Activated T-helper 2 cell treated with anti-CD3 and anti-CD28 coated beads, Interferon-gamma antibody, Interleukin-2, Interleukin-4, amounts not matched to agents 10 μg/mL and 5 μg/mL and 100 μg/mL, durations not matched to agents 14 hours and 24 hours and 36 hours (primary cell): ENCODE measurements at regions not wholly inside any gene's neighbourhood (a gene's known extent, or its start where the extent isn't known, plus 50 kb on each side); places are given as distances from the start of the nearest gene placed in this dataset.

Source experiments
- DNase-seq: peaks from one replicate; pipeline ENCODE4 v3.0.0; 2021; ENCODE audit warnings: low spot score
- H3K27ac Mint-ChIP-seq: one replicate; pipeline ENCODE4 v1.8.0; 2021; ENCODE audit warnings: mixed read lengths
- H3K27me3 Mint-ChIP-seq: one replicate; pipeline ENCODE4 v1.8.0; 2021; ENCODE audit warnings: low read depth, mixed read lengths
- H3K36me3 Mint-ChIP-seq: one replicate; pipeline ENCODE4 v1.8.0; 2021; ENCODE audit warnings: low read depth, mixed read lengths
- H3K4me1 Mint-ChIP-seq: one replicate; pipeline ENCODE4 v1.8.0; 2021; ENCODE audit warnings: low read depth, mixed read lengths
- H3K4me3 Mint-ChIP-seq: one replicate; pipeline ENCODE4 v1.8.0; 2021; ENCODE audit warnings: low read depth, mild to moderate bottlenecking, moderate library complexity, mixed read lengths
- H3K9me3 Mint-ChIP-seq: one replicate; pipeline ENCODE4 v1.8.0; 2021; ENCODE audit warnings: mixed read lengths
- intact Hi-C: fragments of 100-400 bp; cut with micrococcal nuclease; formaldehyde crosslinking; loops from one replicate; pipeline ENCODE4 v1.15.1; 2023

GRCh38 chr6:142568857-142569597 lies 267.2 kb downstream of the ADGRG6 start:
- H3K9me3 Mint-ChIP-seq: peaks cover 7% of the 10 kb centered on the region
- intact Hi-C loops: loop anchor here (10.0 kb wide), 2 partner anchors 94 to 424 kb away; partner anchors contain the start of genes NMBR and VTA1
- H3K27me3 Mint-ChIP-seq: no peaks in the 10 kb centered on the region
- no peak overlapping the region for H3K4me3 Mint-ChIP-seq
- peaks cover 17% of the 10 kb centered on the region for H3K4me1 Mint-ChIP-seq
- H3K36me3 Mint-ChIP-seq: peaks cover 3% of the 10 kb centered on the region
- no peak for DNase-seq
- H3K27ac Mint-ChIP-seq: no peak overlapping the region

- Mint-ChIP-seq H3K27ac (no peak overlapping the region), H3K36me3 (peaks cover 3% of the 10 kb centered on the region), H3K27me3 (no peaks in the 10 kb centered on the region), H3K9me3 (peaks cover 11% of the 10 kb centered on the region), H3K4me1 (peaks cover 17% of the 10 kb centered on the region), H3K4me3 (no peak overlapping the region)
- no peak for DNase-seq
- intact Hi-C loops: loop anchor here (10.0 kb wide), 2 partner anchors 95 to 425 kb away; partner anchors contain the start of genes NMBR and VTA1
These were observed 267.9 kb downstream of the ADGRG6 start for GRCh38 chr6:142569676-142570075.

GRCh38 chr6:142570221-142570671 lies 268.4 kb downstream of the ADGRG6 start:
- H3K27me3 Mint-ChIP-seq: no peaks in the 10 kb centered on the region
- no peak for DNase-seq
- H3K36me3 Mint-ChIP-seq: peaks cover 3% of the 10 kb centered on the region
- peaks cover 17% of the 10 kb centered on the region for H3K4me1 Mint-ChIP-seq
- H3K9me3 Mint-ChIP-seq: peaks cover 12% of the 10 kb centered on the region
- no peak overlapping the region for H3K27ac Mint-ChIP-seq
- intact Hi-C loops: no loop called here
- no peak overlapping the region for H3K4me3 Mint-ChIP-seq

GRCh38 chr6:142592876-142593275 lies 291.1 kb downstream of the ADGRG6 start:
- Mint-ChIP-seq H3K4me3 (no peak overlapping the region), H3K27me3 (peaks cover 1% of the 10 kb centered on the region), H3K4me1 (peaks cover 5% of the 10 kb centered on the region), H3K36me3 (no peaks in the 10 kb centered on the region), H3K27ac (no peak overlapping the region), H3K9me3 (peaks cover 13% of the 10 kb centered on the region)
- DNase-seq: no peak
- intact Hi-C loops: no loop called here

GRCh38 chr6:142597836-142598235 lies 296.0 kb downstream of the ADGRG6 start:
- no peak overlapping the region for H3K4me3 Mint-ChIP-seq
- H3K36me3 Mint-ChIP-seq: no peaks in the 10 kb centered on the region
- peaks cover 2% of the 10 kb centered on the region for H3K4me1 Mint-ChIP-seq
- DNase-seq: no peak
- intact Hi-C loops: no loop called here
- H3K27me3 Mint-ChIP-seq: peaks cover 1% of the 10 kb centered on the region
- H3K27ac Mint-ChIP-seq: no peak overlapping the region
- H3K9me3 Mint-ChIP-seq: peaks cover 6% of the 10 kb centered on the region

- H3K4me3 Mint-ChIP-seq: no peak overlapping the region
- intact Hi-C loops: no loop called here
- H3K27ac Mint-ChIP-seq: no peak overlapping the region
- peaks cover 2% of the 10 kb centered on the region for H3K27me3 Mint-ChIP-seq
- peaks cover 6% of the 10 kb centered on the region for H3K9me3 Mint-ChIP-seq
- DNase-seq: no peak
- no peaks in the 10 kb centered on the region for H3K4me1 Mint-ChIP-seq
- H3K36me3 Mint-ChIP-seq: no peaks in the 10 kb centered on the region
These were observed 299.6 kb downstream of the ADGRG6 start for GRCh38 chr6:142601427-142601826.

GRCh38 chr6:142602972-142603371 lies 301.2 kb downstream of the ADGRG6 start:
- no peak for DNase-seq
- no peak overlapping the region for H3K27ac Mint-ChIP-seq
- H3K27me3 Mint-ChIP-seq: peaks cover 5% of the 10 kb centered on the region
- no peak overlapping the region for H3K4me3 Mint-ChIP-seq
- no peaks in the 10 kb centered on the region for H3K36me3 Mint-ChIP-seq
- intact Hi-C loops: no loop called here
- H3K9me3 Mint-ChIP-seq: peaks cover 6% of the 10 kb centered on the region
- H3K4me1 Mint-ChIP-seq: no peaks in the 10 kb centered on the region

- Mint-ChIP-seq H3K36me3 (no peaks in the 10 kb centered on the region), H3K27me3 (peaks cover 7% of the 10 kb centered on the region), H3K9me3 (peaks cover 6% of the 10 kb centered on the region), H3K4me1 (no peaks in the 10 kb centered on the region), H3K4me3 (no peak overlapping the region), H3K27ac (no peak overlapping the region)
- no peak for DNase-seq
- intact Hi-C loops: no loop called here
These were observed 304.2 kb downstream of the ADGRG6 start for GRCh38 chr6:142605922-142606485.

GRCh38 chr6:142612956-142613355 lies 311.1 kb downstream of the ADGRG6 start:
- H3K9me3 Mint-ChIP-seq: no peaks in the 10 kb centered on the region
- no peaks in the 10 kb centered on the region for H3K36me3 Mint-ChIP-seq
- no peaks in the 10 kb centered on the region for H3K4me1 Mint-ChIP-seq
- H3K27me3 Mint-ChIP-seq: peaks cover 4% of the 10 kb centered on the region
- DNase-seq: no peak
- intact Hi-C loops: no loop called here
- H3K27ac Mint-ChIP-seq: no peak overlapping the region
- no peak overlapping the region for H3K4me3 Mint-ChIP-seq

GRCh38 chr6:142613981-142614380 lies 312.2 kb downstream of the ADGRG6 start:
- intact Hi-C loops: no loop called here
- Mint-ChIP-seq H3K27ac (no peak overlapping the region), H3K27me3 (peaks cover 2% of the 10 kb centered on the region), H3K36me3 (no peaks in the 10 kb centered on the region), H3K4me3 (no peak overlapping the region), H3K9me3 (no peaks in the 10 kb centered on the region), H3K4me1 (no peaks in the 10 kb centered on the region)
- no peak for DNase-seq

- no peak for DNase-seq
- Mint-ChIP-seq H3K4me1 (no peaks in the 10 kb centered on the region), H3K9me3 (no peaks in the 10 kb centered on the region), H3K36me3 (no peaks in the 10 kb centered on the region), H3K27me3 (peaks cover 2% of the 10 kb centered on the region), H3K27ac (no peak overlapping the region), H3K4me3 (no peak overlapping the region)
- intact Hi-C loops: no loop called here
These were observed 315.4 kb downstream of the ADGRG6 start for GRCh38 chr6:142617158-142617557.

- Mint-ChIP-seq H3K27ac (no peak overlapping the region), H3K4me3 (no peak overlapping the region), H3K9me3 (no peaks in the 10 kb centered on the region), H3K4me1 (no peaks in the 10 kb centered on the region), H3K36me3 (no peaks in the 10 kb centered on the region), H3K27me3 (peaks cover 1% of the 10 kb centered on the region)
- intact Hi-C loops: no loop called here
- no peak for DNase-seq
These were observed 320.0 kb downstream of the ADGRG6 start for GRCh38 chr6:142621822-142622221.

GRCh38 chr6:142624978-142625715 lies 319.8 kb downstream of the HIVEP2 start:
- Mint-ChIP-seq H3K4me1 (no peaks in the 10 kb centered on the region), H3K27ac (no peak overlapping the region), H3K27me3 (peaks cover 1% of the 10 kb centered on the region), H3K4me3 (no peak overlapping the region), H3K9me3 (no peaks in the 10 kb centered on the region), H3K36me3 (no peaks in the 10 kb centered on the region)
- intact Hi-C loops: no loop called here
- DNase-seq: no peak
